Astrocyte (in vitro differentiated cells and primary cell): ENCODE measurements at regions not wholly inside any gene's neighbourhood (a gene's known extent, or its start where the extent isn't known, plus 50 kb on each side); places are given as distances from the start of the nearest gene placed in this dataset.

Experiments
- CTCF ChIP-seq: IDR thresholded peaks from 2 replicates; pipeline ENCODE4 v1.5.1; 2011; ENCODE audit warnings: low read depth, mild to moderate bottlenecking, inconsistent platforms, low read length, moderate library complexity; ENCODE audit not compliant: insufficient read depth
- EZH2 ChIP-seq: IDR thresholded peaks from 2 replicates; pipeline ENCODE4 v1.6.1; 2012; ENCODE audit warnings: mild to moderate bottlenecking, low read length, inconsistent platforms; ENCODE audit not compliant: insufficient read depth

DNA sequence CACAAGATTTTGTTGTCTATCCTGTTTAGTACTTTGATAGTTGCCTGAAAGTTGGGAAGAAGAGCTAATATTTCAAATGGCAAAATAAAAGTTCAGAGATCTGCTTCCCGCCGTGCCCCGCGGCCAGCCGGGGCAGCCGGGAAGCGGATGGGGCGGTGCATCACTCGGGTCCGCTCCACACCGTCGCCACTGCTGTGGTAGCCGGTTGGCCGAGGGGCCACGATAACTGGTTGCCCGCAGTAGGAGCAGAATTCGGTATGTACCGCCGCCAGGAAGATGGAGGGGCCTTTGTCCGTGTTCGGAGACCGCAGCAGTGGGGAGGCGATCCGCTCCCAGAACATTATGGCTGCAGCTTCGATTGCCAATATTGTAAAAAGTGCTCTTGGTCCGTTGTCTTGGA is 427.2 kb upstream of the PDE3A start:
- TF ChIP-seq CTCF (no peak), EZH2 (no peak)
